SK-N-SH (cell line): ENCODE measurements at regions not wholly inside any gene's neighbourhood (a gene's known extent, or its start where the extent isn't known, plus 50 kb on each side); places are given as distances from the start of the nearest gene placed in this dataset.

Experiments
- CTCF ChIA-PET: fragments of 300-600, 350-600 bp; formaldehyde crosslinking; extraction: SDS; loops from one replicate; lab custom pipeline; 2021; lab: Yijun Ruan, JAX
- POLR2A ChIA-PET: fragments of 350-600 bp; sonication (Branson Sonifier 250); formaldehyde crosslinking; extraction: SDS; loops from one replicate; lab custom pipeline; 2020; ENCODE audit warnings: antibody characterized with exemption, inconsistent platforms; lab: Yijun Ruan, JAX
- DNase-seq: peaks from one replicate; pipeline ENCODE4 v3.0.0; 2012
- H2AFZ ChIP-seq: fragments of 200-600 bp; sonication (generic); 2 replicates; pipeline ENCODE4 v1.8.1; 2016; ENCODE audit warnings: antibody characterized with exemption, mild to moderate bottlenecking, low read depth
- H3F3A ChIP-seq: fragments of 200-600 bp; sonication (generic); replicated peaks from 2 replicates; pipeline ENCODE3; 2016; ENCODE audit warnings: antibody characterized with exemption, mild to moderate bottlenecking; ENCODE audit not compliant: insufficient read depth
- H3K27ac ChIP-seq, 2 experiments: fragments of 200-500 bp in 1 of 2; fragments of 200-600 bp in 1 of 2; sonication (Bioruptor generic) in 1 of 2; sonication (generic), shearing (Covaris generic) in 1 of 2; 2 replicates each; pipeline versions ENCODE4 v1.5.1 to v1.6.1; 2014 to 2016; ENCODE audit warnings: low read depth in 2 of 2, inconsistent platforms in 1 of 2, low read length in 1 of 2, mild to moderate bottlenecking in 1 of 2, mixed read lengths in 1 of 2
- H3K27me3 ChIP-seq: fragments of 200-600 bp; sonication (generic), shearing (Covaris generic); 2 replicates; pipeline ENCODE4 v1.6.1; 2016; ENCODE audit warnings: mixed run types; ENCODE audit not compliant: insufficient read depth
- H3K36me3 ChIP-seq, 2 experiments: fragments of 200-500 bp in 1 of 2; fragments of 200-600 bp in 1 of 2; sonication (Bioruptor generic) in 1 of 2; sonication (generic) in 1 of 2; replicated peaks in 1 of 2; 2 replicates each; pipeline versions ENCODE3 to v1.5.1; 2014 to 2016; ENCODE audit warnings: low read length in 1 of 2, mild to moderate bottlenecking in 1 of 2; ENCODE audit not compliant: insufficient read depth in 2 of 2, control insufficient read depth in 1 of 2
- H3K4me1 ChIP-seq, 2 experiments: fragments of 200-500 bp in 1 of 2; fragments of 200-600 bp in 1 of 2; sonication (Bioruptor generic) in 1 of 2; sonication (generic), shearing (Covaris generic) in 1 of 2; 2 replicates each; pipeline versions ENCODE4 v1.5.1 to v1.6.1; 2014 to 2016; ENCODE audit warnings: low read depth in 1 of 2, low read length in 1 of 2, mixed run types in 1 of 2; ENCODE audit not compliant: insufficient read depth in 2 of 2, control insufficient read depth in 1 of 2
- H3K4me2 ChIP-seq: fragments of 200-600 bp; sonication (generic), shearing (Covaris generic); 2 replicates; pipeline ENCODE4 v1.6.1; 2017; ENCODE audit warnings: mixed run types
- H3K4me3 ChIP-seq, 2 experiments: fragments of 200-500 bp in 1 of 2; fragments of 200-600 bp in 1 of 2; sonication (Bioruptor generic) in 1 of 2; sonication (generic), shearing (Covaris generic) in 1 of 2; 2 replicates each; pipeline versions ENCODE4 v1.5.1 to v1.8.1; 2014 to 2016; ENCODE audit warnings: low read depth in 2 of 2, inconsistent platforms in 1 of 2, low read length in 1 of 2, mild to moderate bottlenecking in 1 of 2, mixed read lengths in 1 of 2, moderate library complexity in 1 of 2
- H3K79me2 ChIP-seq: fragments of 200-600 bp; sonication (generic); 2 replicates; pipeline ENCODE4 v1.8.1; 2017; ENCODE audit warnings: mild to moderate bottlenecking; ENCODE audit not compliant: insufficient read depth
- H3K9ac ChIP-seq: fragments of 200-600 bp; sonication (generic); 2 replicates; pipeline ENCODE4 v1.6.1; 2017; ENCODE audit warnings: mixed run types
- H3K9me2 ChIP-seq: fragments of 200-600 bp; sonication (generic); 2 replicates; pipeline ENCODE4 v1.6.1; 2017; ENCODE audit warnings: mixed run types
- H3K9me3 ChIP-seq: fragments of 200-600 bp; sonication (generic); 2 replicates; pipeline ENCODE4 v1.6.1; 2017; ENCODE audit warnings: mixed run types, mild to moderate bottlenecking, moderate library complexity
- H4K20me1 ChIP-seq: fragments of 200-600 bp; sonication (generic); 2 replicates; pipeline ENCODE4 v1.6.1; 2017; ENCODE audit warnings: mild to moderate bottlenecking, mixed run types; ENCODE audit not compliant: insufficient read depth
- CHD2 ChIP-seq: fragments of 150-350 bp; IDR thresholded peaks from 2 replicates; pipeline ENCODE4 v1.6.1; 2018; ENCODE audit warnings: low read length; ENCODE audit not compliant: partially characterized antibody
- ELF1 ChIP-seq: IDR thresholded peaks from 2 replicates; pipeline ENCODE4 v1.4.0; 2012
- EP300 ChIP-seq, 2 experiments: IDR thresholded peaks; 2 replicates each; pipeline versions ENCODE4 v1.4.0 to v1.6.1; 2012; ENCODE audit warnings: borderline replicate concordance in 1 of 2, low read depth in 1 of 2, low read length in 1 of 2
- FOSL2 ChIP-seq: IDR thresholded peaks from 2 replicates; pipeline ENCODE4 v1.4.0; 2012; ENCODE audit warnings: low read depth, mild to moderate bottlenecking, moderate library complexity, borderline replicate concordance
- FOXJ3 ChIP-seq: sonication (generic); formaldehyde crosslinking; IDR thresholded peaks from 2 replicates; pipeline ENCODE4 v1.5.1; 2020; ENCODE audit warnings: mild to moderate bottlenecking, missing genetic modification reagents
- MEF2A ChIP-seq: IDR thresholded peaks from 2 replicates; pipeline ENCODE4 v1.4.0; 2012; ENCODE audit warnings: low read depth, borderline replicate concordance
- MXI1 ChIP-seq: IDR thresholded peaks from 2 replicates; pipeline ENCODE4 v1.6.1; 2012; ENCODE audit warnings: mild to moderate bottlenecking, low read depth, low read length, improper control_type of control experiment
- NRF1 ChIP-seq: IDR thresholded peaks from 2 replicates; pipeline ENCODE4 v1.6.1; 2012; ENCODE audit warnings: low read depth, mild to moderate bottlenecking, low read length
- POLR2AphosphoS5 ChIP-seq: IDR thresholded peaks from 2 replicates; pipeline ENCODE4 v1.6.1; 2012; ENCODE audit warnings: low read depth, low read length
- RAD21 ChIP-seq: IDR thresholded peaks from 2 replicates; pipeline ENCODE4 v1.6.1; 2012; ENCODE audit warnings: mild to moderate bottlenecking, low read length
- RCOR1 ChIP-seq: fragments of 150-350 bp; IDR thresholded peaks from 2 replicates; pipeline ENCODE4 v1.6.1; 2017; ENCODE audit warnings: antibody characterized with exemption, low read length
- RFX5 ChIP-seq: IDR thresholded peaks from 2 replicates; pipeline ENCODE4 v1.6.1; 2012; ENCODE audit warnings: mild to moderate bottlenecking, improper control_type of control experiment, low read length
- SIN3A ChIP-seq: IDR thresholded peaks from 2 replicates; pipeline ENCODE4 v1.6.1; 2012; ENCODE audit warnings: low read depth, mild to moderate bottlenecking, low read length, moderate library complexity, borderline replicate concordance
- SMC3 ChIP-seq: IDR thresholded peaks from 2 replicates; pipeline ENCODE4 v1.6.1; 2012; ENCODE audit warnings: low read depth, low read length, improper control_type of control experiment
- TCF12 ChIP-seq: IDR thresholded peaks from 2 replicates; pipeline ENCODE4 v1.4.0; 2012
- TEAD4 ChIP-seq: IDR thresholded peaks from 2 replicates; pipeline ENCODE4 v1.4.0; 2012; ENCODE audit warnings: mild to moderate bottlenecking, borderline replicate concordance; ENCODE audit not compliant: insufficient read depth
- WGBS: methylation state at CpG from one replicate; pipeline ENCODE4 v1.1.6; 2017; ENCODE audit warnings: low lambda C conversion rate; 5-methylcytosine and 5-hydroxymethylcytosine counted together
- TF ChIP-seq, protein P1 (sequence below): IDR thresholded peaks from 2 replicates; pipeline ENCODE4; 2012
- TF ChIP-seq, protein P2 (sequence below): IDR thresholded peaks from 2 replicates; pipeline ENCODE4 v1.6.1; 2012; ENCODE audit warnings: mild to moderate bottlenecking, low read depth, low read length, moderate library complexity
- TF ChIP-seq, protein P3 (sequence below): fragments of 150-350 bp; IDR thresholded peaks from 2 replicates; pipeline ENCODE4 v1.6.1; 2017; ENCODE audit warnings: antibody characterized with exemption, low read length, low read depth, borderline replicate concordance

DNA sequence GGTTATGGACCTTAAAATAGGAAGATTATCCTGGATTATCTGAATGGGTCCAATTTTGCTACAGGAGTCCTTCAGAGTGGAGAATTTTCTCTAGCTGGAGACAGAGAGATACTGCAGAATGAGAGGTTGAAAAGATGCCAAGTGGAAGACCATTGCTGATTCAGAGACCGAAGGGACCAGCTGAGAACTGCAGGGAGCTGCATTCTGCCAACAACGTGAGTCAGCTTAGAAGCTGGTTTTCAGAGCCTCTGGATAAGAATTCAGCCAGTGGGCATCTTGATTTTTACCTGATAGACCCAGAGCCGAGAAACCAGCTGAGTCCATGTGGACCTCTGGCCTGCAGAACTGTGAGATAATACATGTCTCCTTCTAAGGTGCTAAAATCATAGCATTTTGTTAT is 234.0 kb downstream of the NR2F2 start:
- DNase-seq, result no peak
- Histone ChIP-seq H3K9me2 (no peaks in the 10 kb centered on the region), H3K79me2 (no peaks in the 10 kb centered on the region)
- TF ChIP-seq FOSL2 (no peak), RAD21 (no peak), FOXJ3 (CRISPR knock-in tag) (no peak)
- TF ChIP-seq, all 33 proteins: peak for 0
- Histone ChIP-seq H3K4me1 (no peaks in the 10 kb centered on the region), H3K9ac (no peak overlapping the region), H3F3A (no peaks in the 10 kb centered on the region), H3K27me3 (no peaks in the 10 kb centered on the region), H3K27ac (no peak overlapping the region), H3K36me3 (no peaks in the 10 kb centered on the region), H4K20me1 (no peaks in the 10 kb centered on the region), H3K9me3 (no peaks in the 10 kb centered on the region), H2AFZ (no peak overlapping the region), H3K4me2 (no peak overlapping the region), H3K4me3 (no peak overlapping the region)
- WGBS, result 19% methylated on average over 3 of the region's 3 CpGs
- ChIA-PET POLR2A (no interaction called here), CTCF (no interaction called here)

DNA sequence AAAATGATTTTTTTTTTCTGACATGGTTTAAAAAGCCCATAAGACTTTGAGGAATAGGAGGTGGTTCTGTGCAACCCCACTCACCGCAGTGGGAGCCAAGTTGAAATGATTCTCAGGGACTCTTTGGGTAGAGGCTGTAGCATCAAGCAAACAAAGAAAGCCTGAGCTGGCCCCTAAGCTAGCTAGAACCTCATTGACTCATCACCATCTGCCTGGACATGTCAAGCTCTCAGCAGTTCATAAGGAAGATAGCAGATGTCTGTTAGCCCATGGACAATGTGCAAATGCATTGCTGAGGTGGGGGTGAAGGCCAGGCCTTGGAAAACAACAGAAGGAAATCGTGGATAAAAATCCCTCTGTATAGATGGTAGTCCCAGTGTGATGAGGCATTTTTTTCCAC is 234.8 kb downstream of the NR2F2 start:
- Histone ChIP-seq H3F3A (no peaks in the 10 kb centered on the region), H3K9me3 (no peaks in the 10 kb centered on the region), H3K4me3 (no peak overlapping the region), H3K27me3 (no peaks in the 10 kb centered on the region)
- POLR2A ChIA-PET, result no interaction called here
- no peak for TF ChIP-seq RCOR1
- TF ChIP-seq POLR2AphosphoS5, result no peak
- no peak for TF ChIP-seq TCF12
- no peak for TF ChIP-seq MXI1
- TF ChIP-seq SIN3A, result no peak
- no peak for TF ChIP-seq ELF1
- TF ChIP-seq, all 33 proteins: peak for 0
- CTCF ChIA-PET, result no interaction called here
- DNase-seq, result no peak
- Histone ChIP-seq H3K9me2 (no peaks in the 10 kb centered on the region), H2AFZ (no peak overlapping the region), H3K36me3 (no peaks in the 10 kb centered on the region), H4K20me1 (no peaks in the 10 kb centered on the region), H3K79me2 (no peaks in the 10 kb centered on the region), H3K4me1 (no peaks in the 10 kb centered on the region), H3K9ac (no peak overlapping the region), H3K27ac (no peak overlapping the region), H3K4me2 (no peak overlapping the region)
- 3% methylated on average over 2 of the region's 2 CpGs for WGBS

DNA sequence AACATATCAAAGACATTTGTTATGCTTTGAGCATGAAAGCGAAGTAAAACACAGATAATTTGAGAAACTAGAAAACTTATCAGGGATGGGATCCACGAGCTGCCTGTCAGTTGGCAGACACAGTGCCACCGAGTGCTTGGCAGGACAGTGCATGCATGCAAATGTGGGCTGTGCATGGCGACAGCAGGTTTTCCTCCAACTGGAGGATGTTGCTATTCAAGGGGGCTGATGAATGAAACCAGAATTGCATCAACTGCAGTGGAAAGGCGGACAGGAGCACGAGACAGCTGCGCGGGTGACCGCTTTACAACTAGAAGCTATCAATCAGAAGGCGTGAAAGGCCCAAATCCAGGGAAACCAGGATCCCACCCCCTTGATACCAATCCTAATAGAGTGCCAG is 244.3 kb downstream of the NR2F2 start:
- Histone ChIP-seq H3K79me2 (no peaks in the 10 kb centered on the region), H3F3A (no peaks in the 10 kb centered on the region), H4K20me1 (no peaks in the 10 kb centered on the region), H3K27ac (no peak overlapping the region), H3K9me3 (no peaks in the 10 kb centered on the region), H3K9me2 (no peaks in the 10 kb centered on the region), H3K4me2 (no peak overlapping the region), H3K27me3 (no peaks in the 10 kb centered on the region), H3K36me3 (no peaks in the 10 kb centered on the region), H3K4me1 (peaks cover 0 to 4% of the 10 kb centered on the region in 2 experiments; a peak in 2 of 4 replicates), H2AFZ (no peak overlapping the region), H3K4me3 (no peak overlapping the region), H3K9ac (no peak overlapping the region)
- 49% methylated on average over 10 of the region's 10 CpGs for WGBS
- CTCF ChIA-PET, result interaction anchor here (1.7 kb wide), 1 partner anchor 11 kb away, joined by 6 read pairs; no protein-coding TSS in a partner anchor
- no peak for DNase-seq
- POLR2A ChIA-PET, result no interaction called here
- TF ChIP-seq RAD21, result no peak
- TF ChIP-seq, protein P1, sequence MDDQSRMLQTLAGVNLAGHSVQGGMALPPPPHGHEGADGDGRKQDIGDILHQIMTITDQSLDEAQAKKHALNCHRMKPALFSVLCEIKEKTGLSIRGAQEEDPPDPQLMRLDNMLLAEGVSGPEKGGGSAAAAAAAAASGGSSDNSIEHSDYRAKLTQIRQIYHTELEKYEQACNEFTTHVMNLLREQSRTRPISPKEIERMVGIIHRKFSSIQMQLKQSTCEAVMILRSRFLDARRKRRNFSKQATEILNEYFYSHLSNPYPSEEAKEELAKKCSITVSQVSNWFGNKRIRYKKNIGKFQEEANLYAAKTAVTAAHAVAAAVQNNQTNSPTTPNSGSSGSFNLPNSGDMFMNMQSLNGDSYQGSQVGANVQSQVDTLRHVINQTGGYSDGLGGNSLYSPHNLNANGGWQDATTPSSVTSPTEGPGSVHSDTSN, result no peak
- TF ChIP-seq TCF12, result no peak
- no peak for TF ChIP-seq EP300 (IDR thresholded peaks at IDR 0.05; ENCODE audit: borderline replicate concordance in 1 of 2, low read depth in 1 of 2, low read length in 1 of 2)
- TF ChIP-seq MXI1, result no peak
- no peak for TF ChIP-seq MEF2A
- TF ChIP-seq, protein P2, sequence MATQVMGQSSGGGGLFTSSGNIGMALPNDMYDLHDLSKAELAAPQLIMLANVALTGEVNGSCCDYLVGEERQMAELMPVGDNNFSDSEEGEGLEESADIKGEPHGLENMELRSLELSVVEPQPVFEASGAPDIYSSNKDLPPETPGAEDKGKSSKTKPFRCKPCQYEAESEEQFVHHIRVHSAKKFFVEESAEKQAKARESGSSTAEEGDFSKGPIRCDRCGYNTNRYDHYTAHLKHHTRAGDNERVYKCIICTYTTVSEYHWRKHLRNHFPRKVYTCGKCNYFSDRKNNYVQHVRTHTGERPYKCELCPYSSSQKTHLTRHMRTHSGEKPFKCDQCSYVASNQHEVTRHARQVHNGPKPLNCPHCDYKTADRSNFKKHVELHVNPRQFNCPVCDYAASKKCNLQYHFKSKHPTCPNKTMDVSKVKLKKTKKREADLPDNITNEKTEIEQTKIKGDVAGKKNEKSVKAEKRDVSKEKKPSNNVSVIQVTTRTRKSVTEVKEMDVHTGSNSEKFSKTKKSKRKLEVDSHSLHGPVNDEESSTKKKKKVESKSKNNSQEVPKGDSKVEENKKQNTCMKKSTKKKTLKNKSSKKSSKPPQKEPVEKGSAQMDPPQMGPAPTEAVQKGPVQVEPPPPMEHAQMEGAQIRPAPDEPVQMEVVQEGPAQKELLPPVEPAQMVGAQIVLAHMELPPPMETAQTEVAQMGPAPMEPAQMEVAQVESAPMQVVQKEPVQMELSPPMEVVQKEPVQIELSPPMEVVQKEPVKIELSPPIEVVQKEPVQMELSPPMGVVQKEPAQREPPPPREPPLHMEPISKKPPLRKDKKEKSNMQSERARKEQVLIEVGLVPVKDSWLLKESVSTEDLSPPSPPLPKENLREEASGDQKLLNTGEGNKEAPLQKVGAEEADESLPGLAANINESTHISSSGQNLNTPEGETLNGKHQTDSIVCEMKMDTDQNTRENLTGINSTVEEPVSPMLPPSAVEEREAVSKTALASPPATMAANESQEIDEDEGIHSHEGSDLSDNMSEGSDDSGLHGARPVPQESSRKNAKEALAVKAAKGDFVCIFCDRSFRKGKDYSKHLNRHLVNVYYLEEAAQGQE, result no peak
- no peak for TF ChIP-seq SIN3A
- TF ChIP-seq, protein P3, sequence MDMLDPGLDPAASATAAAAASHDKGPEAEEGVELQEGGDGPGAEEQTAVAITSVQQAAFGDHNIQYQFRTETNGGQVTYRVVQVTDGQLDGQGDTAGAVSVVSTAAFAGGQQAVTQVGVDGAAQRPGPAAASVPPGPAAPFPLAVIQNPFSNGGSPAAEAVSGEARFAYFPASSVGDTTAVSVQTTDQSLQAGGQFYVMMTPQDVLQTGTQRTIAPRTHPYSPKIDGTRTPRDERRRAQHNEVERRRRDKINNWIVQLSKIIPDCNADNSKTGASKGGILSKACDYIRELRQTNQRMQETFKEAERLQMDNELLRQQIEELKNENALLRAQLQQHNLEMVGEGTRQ, result no peak
- no peak for TF ChIP-seq SMC3
- TF ChIP-seq NRF1, result no peak
- no peak for TF ChIP-seq CHD2
- TF ChIP-seq TEAD4, result no peak
- TF ChIP-seq RFX5, result no peak
